ENCODE measurements at regions not wholly inside any gene's neighbourhood (a gene's known extent, or its start where the extent isn't known, plus 50 kb on each side); places are given as distances from the start of the nearest gene placed in this dataset.
A peak's percentile ranks its signal among the peaks of the same experiment; 100 is the strongest.
"Not testable (repeated sequence)": the region's sequence is repeated elsewhere in the genome, so short reads cannot be mapped to it uniquely, and the experiment has no call there.

- Histone ChIP-seq H3K36me3 (ENCODE audit: control insufficient read depth in 5 of 5, insufficient read depth in 5 of 5, low read length in 5 of 5) (no peaks in the 10 kb centered on the region), H3K9me3 (ENCODE audit: control insufficient read depth in 5 of 5, low read length in 5 of 5) (peaks cover 0 to 9% (median 0%) of the 10 kb centered on the region in 5 donors), H3K27me3 (ENCODE audit: control insufficient read depth in 5 of 5, insufficient read depth in 4 of 5, low read length in 5 of 5) (no peaks in the 10 kb centered on the region), H3K4me1 (ENCODE audit: control insufficient read depth in 5 of 5, insufficient read depth in 5 of 5, low read length in 5 of 5) (no peaks in the 10 kb centered on the region), H3K9ac (ENCODE audit: low read length in 5 of 5) (no peak overlapping the region), H3K4me3 (ENCODE audit: low read depth in 1 of 5, low read length in 5 of 5) (no peak overlapping the region), H3K27ac (ENCODE audit: low read depth, low read length) (no peak overlapping the region)
These were observed 179.3 kb upstream of the FLRT2 start for GRCh38 chr14:85350667-85351066.

- H3K4me1 ChIP-seq (ENCODE audit: control insufficient read depth in 5 of 5, insufficient read depth in 5 of 5, low read length in 5 of 5); H3K9me3 ChIP-seq (ENCODE audit: control insufficient read depth in 5 of 5, low read length in 5 of 5); H3K27me3 ChIP-seq (ENCODE audit: control insufficient read depth in 5 of 5, insufficient read depth in 4 of 5, low read length in 5 of 5); H3K9ac ChIP-seq (ENCODE audit: low read length in 5 of 5); H3K36me3 ChIP-seq (ENCODE audit: control insufficient read depth in 5 of 5, insufficient read depth in 5 of 5, low read length in 5 of 5); H3K27ac ChIP-seq (ENCODE audit: low read depth, low read length); H3K4me3 ChIP-seq (ENCODE audit: low read depth in 1 of 5, low read length in 5 of 5): not testable (repeated sequence)
These were observed 177.4 kb upstream of the FLRT2 start for GRCh38 chr14:85352588-85352987.

- Histone ChIP-seq H3K4me3 (ENCODE audit: low read depth in 1 of 5, low read length in 5 of 5) (no peak overlapping the region), H3K9ac (ENCODE audit: low read length in 5 of 5) (no peak overlapping the region), H3K27me3 (ENCODE audit: control insufficient read depth in 5 of 5, insufficient read depth in 4 of 5, low read length in 5 of 5) (no peaks in the 10 kb centered on the region), H3K4me1 (ENCODE audit: control insufficient read depth in 5 of 5, insufficient read depth in 5 of 5, low read length in 5 of 5) (no peaks in the 10 kb centered on the region), H3K27ac (ENCODE audit: low read depth, low read length) (no peak overlapping the region), H3K36me3 (ENCODE audit: control insufficient read depth in 5 of 5, insufficient read depth in 5 of 5, low read length in 5 of 5) (no peaks in the 10 kb centered on the region), H3K9me3 (ENCODE audit: control insufficient read depth in 5 of 5, low read length in 5 of 5) (peaks cover 0 to 9% (median 0%) of the 10 kb centered on the region in 5 donors)
These were observed 172.8 kb upstream of the FLRT2 start for GRCh38 chr14:85357120-85357519.

DNA sequence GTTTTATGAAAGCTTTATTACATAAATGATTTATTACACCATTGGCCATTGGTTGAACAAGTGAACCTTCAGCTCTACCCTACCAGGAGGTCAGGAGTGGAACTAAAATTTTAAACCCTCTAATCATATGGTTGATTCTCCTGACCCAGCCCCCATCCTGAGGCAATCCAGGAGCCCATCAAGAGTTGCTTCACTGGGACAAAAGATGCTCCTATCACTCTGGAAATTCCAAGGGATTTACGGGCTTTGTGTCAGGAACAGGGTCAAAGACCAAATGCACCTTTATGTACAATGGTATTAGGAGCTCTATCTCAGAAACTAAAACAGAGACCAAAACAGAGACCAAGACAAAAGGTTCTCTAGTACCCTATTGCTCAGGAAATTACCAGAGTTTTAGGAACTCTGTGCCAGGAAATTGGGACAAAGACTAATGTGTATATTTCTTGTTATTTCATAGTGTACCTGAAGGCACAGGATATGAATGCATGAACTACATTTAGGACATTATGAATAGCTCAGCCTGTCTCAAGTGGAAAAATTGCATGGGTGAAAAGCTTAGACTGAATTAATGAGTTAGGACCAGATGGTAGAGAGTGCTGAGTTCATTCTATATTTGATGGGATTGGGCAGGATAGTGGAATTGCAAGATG, 171.7 kb upstream of the FLRT2 start:
- Histone ChIP-seq H3K4me1 (ENCODE audit: control insufficient read depth in 5 of 5, insufficient read depth in 5 of 5, low read length in 5 of 5) (no peaks in the 10 kb centered on the region), H3K4me3 (ENCODE audit: low read depth in 1 of 5, low read length in 5 of 5) (no peak overlapping the region), H3K27ac (ENCODE audit: low read depth, low read length) (no peak overlapping the region), H3K9ac (ENCODE audit: low read length in 5 of 5) (no peak overlapping the region), H3K9me3 (ENCODE audit: control insufficient read depth in 5 of 5, low read length in 5 of 5) (peaks cover 0 to 9% (median 0%) of the 10 kb centered on the region in 5 donors), H3K36me3 (ENCODE audit: control insufficient read depth in 5 of 5, insufficient read depth in 5 of 5, low read length in 5 of 5) (no peaks in the 10 kb centered on the region), H3K27me3 (ENCODE audit: control insufficient read depth in 5 of 5, insufficient read depth in 4 of 5, low read length in 5 of 5) (no peaks in the 10 kb centered on the region)

GRCh38 chr14:85359505-85359904, 170.4 kb upstream of the FLRT2 start:
- Histone ChIP-seq H3K4me3 (ENCODE audit: low read depth in 1 of 5, low read length in 5 of 5) (no peak overlapping the region), H3K27me3 (ENCODE audit: control insufficient read depth in 5 of 5, insufficient read depth in 4 of 5, low read length in 5 of 5) (no peaks in the 10 kb centered on the region), H3K27ac (ENCODE audit: low read depth, low read length) (no peak overlapping the region), H3K4me1 (ENCODE audit: control insufficient read depth in 5 of 5, insufficient read depth in 5 of 5, low read length in 5 of 5) (no peaks in the 10 kb centered on the region), H3K9ac (ENCODE audit: low read length in 5 of 5) (no peak overlapping the region), H3K9me3 (ENCODE audit: control insufficient read depth in 5 of 5, low read length in 5 of 5) (no peaks in the 10 kb centered on the region), H3K36me3 (ENCODE audit: control insufficient read depth in 5 of 5, insufficient read depth in 5 of 5, low read length in 5 of 5) (no peaks in the 10 kb centered on the region)

DNA sequence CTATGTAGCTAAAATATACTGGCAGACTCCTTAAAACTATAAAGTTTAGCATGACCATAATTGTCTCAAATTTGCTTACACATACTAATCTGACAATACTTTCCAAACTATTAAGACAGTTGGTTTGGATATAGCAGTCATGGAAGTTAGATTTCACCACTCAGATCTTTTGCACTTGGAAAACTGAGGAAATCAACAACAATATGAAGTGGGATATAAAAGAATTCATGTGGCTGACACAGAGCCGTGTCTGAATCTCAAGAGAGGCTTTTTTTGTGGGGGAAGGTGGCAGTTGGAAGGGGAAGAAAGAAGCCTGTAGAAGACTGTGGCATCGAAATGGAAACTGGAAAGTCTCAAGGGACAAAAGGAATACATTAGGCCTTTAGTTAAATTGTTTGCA, 166.6 kb upstream of the FLRT2 start:
- Histone ChIP-seq H3K27ac (ENCODE audit: low read depth, low read length) (no peak overlapping the region), H3K4me1 (ENCODE audit: control insufficient read depth in 5 of 5, insufficient read depth in 5 of 5, low read length in 5 of 5) (no peaks in the 10 kb centered on the region), H3K9ac (ENCODE audit: low read length in 5 of 5) (no peak overlapping the region), H3K4me3 (ENCODE audit: low read depth in 1 of 5, low read length in 5 of 5) (no peak overlapping the region), H3K36me3 (ENCODE audit: control insufficient read depth in 5 of 5, insufficient read depth in 5 of 5, low read length in 5 of 5) (no peaks in the 10 kb centered on the region), H3K9me3 (ENCODE audit: control insufficient read depth in 5 of 5, low read length in 5 of 5) (no peaks in the 10 kb centered on the region), H3K27me3 (ENCODE audit: control insufficient read depth in 5 of 5, insufficient read depth in 4 of 5, low read length in 5 of 5) (no peaks in the 10 kb centered on the region)

- no peak overlapping the region for H3K9ac ChIP-seq (ENCODE audit: low read length in 5 of 5)
- H3K4me1 ChIP-seq (ENCODE audit: control insufficient read depth in 5 of 5, insufficient read depth in 5 of 5, low read length in 5 of 5), result no peaks in the 10 kb centered on the region
- H3K9me3 ChIP-seq (ENCODE audit: control insufficient read depth in 5 of 5, low read length in 5 of 5), result peaks cover 0 to 3% (median 0%) of the 10 kb centered on the region in 5 donors
- H3K27me3 ChIP-seq (ENCODE audit: control insufficient read depth in 5 of 5, insufficient read depth in 4 of 5, low read length in 5 of 5), result no peaks in the 10 kb centered on the region
- H3K27ac ChIP-seq (ENCODE audit: low read depth, low read length), result no peak overlapping the region
- no peak overlapping the region for H3K4me3 ChIP-seq (ENCODE audit: low read depth in 1 of 5, low read length in 5 of 5)
- no peaks in the 10 kb centered on the region for H3K36me3 ChIP-seq (ENCODE audit: control insufficient read depth in 5 of 5, insufficient read depth in 5 of 5, low read length in 5 of 5)
These were observed 163.7 kb upstream of the FLRT2 start for GRCh38 chr14:85366226-85366625.

GRCh38 chr14:85380881-85381280, 149.1 kb upstream of the FLRT2 start:
- H3K4me1 ChIP-seq (ENCODE audit: control insufficient read depth in 5 of 5, insufficient read depth in 5 of 5, low read length in 5 of 5), result peaks cover 0 to 3% (median 0%) of the 10 kb centered on the region in 5 donors
- no peaks in the 10 kb centered on the region for H3K36me3 ChIP-seq (ENCODE audit: control insufficient read depth in 5 of 5, insufficient read depth in 5 of 5, low read length in 5 of 5)
- H3K4me3 ChIP-seq (ENCODE audit: low read depth in 1 of 5, low read length in 5 of 5), result no peak overlapping the region
- H3K27ac ChIP-seq (ENCODE audit: low read depth, low read length), result no peak overlapping the region
- H3K27me3 ChIP-seq (ENCODE audit: control insufficient read depth in 5 of 5, insufficient read depth in 4 of 5, low read length in 5 of 5), result no peaks in the 10 kb centered on the region
- no peaks in the 10 kb centered on the region for H3K9me3 ChIP-seq (ENCODE audit: control insufficient read depth in 5 of 5, low read length in 5 of 5)
- peak overlapping the region in 1 of 5 donors; percentile 45 for H3K9ac ChIP-seq (ENCODE audit: low read length in 5 of 5)

DNA sequence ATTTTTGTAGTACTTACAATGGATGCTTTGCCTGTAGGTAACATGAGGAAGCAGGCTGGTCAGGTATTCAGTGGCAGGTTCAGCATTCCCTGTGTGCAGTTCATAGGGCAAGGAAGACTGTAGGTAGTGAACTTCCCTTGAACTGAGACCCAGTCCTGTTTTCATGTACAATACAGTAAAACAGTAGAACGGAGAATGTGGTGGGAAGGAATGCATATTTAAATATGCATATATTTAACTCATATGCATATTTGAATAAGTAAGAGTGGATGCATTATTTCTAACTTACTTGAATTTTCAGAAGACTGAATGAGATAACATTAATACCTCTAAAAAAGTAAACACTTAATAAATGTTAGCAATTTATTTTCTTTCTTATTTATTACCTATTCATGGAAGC, 147.6 kb upstream of the FLRT2 start:
- Histone ChIP-seq H3K27ac (ENCODE audit: low read depth, low read length) (no peak overlapping the region), H3K36me3 (ENCODE audit: control insufficient read depth in 5 of 5, insufficient read depth in 5 of 5, low read length in 5 of 5) (no peaks in the 10 kb centered on the region), H3K27me3 (ENCODE audit: control insufficient read depth in 5 of 5, insufficient read depth in 4 of 5, low read length in 5 of 5) (no peaks in the 10 kb centered on the region), H3K4me3 (ENCODE audit: low read depth in 1 of 5, low read length in 5 of 5) (no peak overlapping the region), H3K9me3 (ENCODE audit: control insufficient read depth in 5 of 5, low read length in 5 of 5) (no peaks in the 10 kb centered on the region), H3K4me1 (ENCODE audit: control insufficient read depth in 5 of 5, insufficient read depth in 5 of 5, low read length in 5 of 5) (peaks cover 0 to 3% (median 0%) of the 10 kb centered on the region in 5 donors), H3K9ac (ENCODE audit: low read length in 5 of 5) (no peak overlapping the region)

GRCh38 chr14:85387181-85387580, 142.8 kb upstream of the FLRT2 start:
- Histone ChIP-seq H3K27me3 (ENCODE audit: control insufficient read depth in 5 of 5, insufficient read depth in 4 of 5, low read length in 5 of 5) (no peaks in the 10 kb centered on the region), H3K4me1 (ENCODE audit: control insufficient read depth in 5 of 5, insufficient read depth in 5 of 5, low read length in 5 of 5) (no peaks in the 10 kb centered on the region), H3K27ac (ENCODE audit: low read depth, low read length) (no peak overlapping the region), H3K9me3 (ENCODE audit: control insufficient read depth in 5 of 5, low read length in 5 of 5) (no peaks in the 10 kb centered on the region), H3K4me3 (ENCODE audit: low read depth in 1 of 5, low read length in 5 of 5) (no peak overlapping the region), H3K36me3 (ENCODE audit: control insufficient read depth in 5 of 5, insufficient read depth in 5 of 5, low read length in 5 of 5) (no peaks in the 10 kb centered on the region), H3K9ac (ENCODE audit: low read length in 5 of 5) (no peak overlapping the region)
